HCT116 (cell line): ENCODE measurements at regions not wholly inside any gene's neighbourhood (a gene's known extent, or its start where the extent isn't known, plus 50 kb on each side); places are given as distances from the start of the nearest gene placed in this dataset.

ENCODE experiments used
- ATAC-seq: fragments of 200-7000 bp; cut with Tn5 transposase; 2 replicates; pipeline ENCODE4 v1.9.1; 2020; ENCODE audit warnings: mild to moderate bottlenecking, moderate library complexity
- BruUV-seq: library from RNA; stranded (reverse); fragments of 400-500 nt; replicated peaks from 2 replicates; lab custom pipeline; 2021; lab: Mats Ljungman, UMichigan
- CTCF ChIA-PET: fragments of 300-600 bp; sonication (Branson Sonifier 250); formaldehyde crosslinking; loops from one replicate; lab custom pipeline; 2021; ENCODE audit warnings: antibody characterized with exemption; lab: Charles Lee
- POLR2A ChIA-PET: fragments of 300-600, 350-600 bp; sonication (Branson Sonifier 250); formaldehyde crosslinking; loops from one replicate; lab custom pipeline; 2021; ENCODE audit warnings: antibody characterized with exemption; lab: Charles Lee
- RAD21 ChIA-PET, 2 experiments: fragments of 300-600 bp; sonication (Branson Sonifier 250); formaldehyde crosslinking; loops; one replicate each; lab custom pipeline; 2023; ENCODE audit warnings: low total read pairs in 2 of 2; ENCODE audit not compliant: uncharacterized antibody in 2 of 2, unreplicated experiment in 2 of 2, low non-redundant PET in 1 of 2; lab: Charles Lee
- DNase-seq: peaks from one replicate; pipeline ENCODE4 v3.0.0-alpha.2; 2010; ENCODE audit warnings: low read depth, low spot score
- H2AFZ ChIP-seq: fragments of 200-600 bp; shearing (Covaris generic), sonication (generic); 2 replicates; pipeline ENCODE4 v1.6.1; 2017; ENCODE audit warnings: low read depth, mixed run types, mixed read lengths, antibody characterized with exemption, low read length; ENCODE audit not compliant: poor library complexity, severe bottlenecking
- H3K27ac ChIP-seq: 2 replicates; pipeline ENCODE4 v1.5.1; 2012; ENCODE audit warnings: low read depth, low read length
- H3K27me3 ChIP-seq: fragments of 200-600 bp; sonication (generic); 2 replicates; pipeline ENCODE4 v1.6.1; 2016; ENCODE audit warnings: mixed run types, low read length, mixed read lengths; ENCODE audit not compliant: insufficient read depth
- H3K36me3 ChIP-seq, 2 experiments: fragments of 200-500 bp in 1 of 2; fragments of 200-600 bp in 1 of 2; sonication (Bioruptor generic) in 1 of 2; sonication (generic) in 1 of 2; 2 replicates each; pipeline versions ENCODE4 v1.5.1 to v1.6.1; 2014 to 2016; ENCODE audit warnings: low read length in 2 of 2, inconsistent platforms in 1 of 2, mixed read lengths in 1 of 2, mixed run types in 1 of 2; ENCODE audit not compliant: insufficient read depth in 2 of 2, control insufficient read depth in 1 of 2
- H3K4me1 ChIP-seq, 2 experiments: fragments of 200-600 bp in 1 of 2; sonication (generic) in 1 of 2; 2 replicates each; pipeline versions ENCODE4 v1.5.1 to v1.6.1; 2012 to 2017; ENCODE audit warnings: low read length in 2 of 2, inconsistent platforms in 1 of 2, mild to moderate bottlenecking in 1 of 2, mixed read lengths in 1 of 2, mixed run types in 1 of 2, moderate library complexity in 1 of 2; ENCODE audit not compliant: insufficient read depth in 2 of 2, control insufficient read depth in 1 of 2
- H3K4me2 ChIP-seq: fragments of 200-600 bp; sonication (generic); 2 replicates; pipeline ENCODE4 v1.6.1; 2017; ENCODE audit warnings: mixed run types, low read length, mixed read lengths
- H3K4me3 ChIP-seq, 2 experiments: fragments of 200-600 bp in 1 of 2; sonication (generic) in 1 of 2; replicated peaks in 1 of 2; 2 replicates each; pipeline ENCODE4 v1.5.1; 2011 to 2016; ENCODE audit warnings: low read length in 2 of 2, control low read depth in 1 of 2, low read depth in 1 of 2, mild to moderate bottlenecking in 1 of 2, mixed read lengths in 1 of 2, mixed run types in 1 of 2
- H3K79me2 ChIP-seq: fragments of 200-600 bp; sonication (generic); 2 replicates; pipeline ENCODE4 v1.6.1; 2017; ENCODE audit warnings: mild to moderate bottlenecking, mixed run types, low read length, moderate library complexity, mixed read lengths; ENCODE audit not compliant: insufficient read depth
- H3K9ac ChIP-seq: fragments of 200-600 bp; sonication (generic); 2 replicates; pipeline ENCODE4 v1.6.1; 2016; ENCODE audit warnings: low read length, mixed read lengths
- H3K9me2 ChIP-seq: fragments of 200-600 bp; sonication (generic), shearing (Covaris generic); 2 replicates; pipeline ENCODE4 v1.6.1; 2017; ENCODE audit warnings: mixed run types, mild to moderate bottlenecking, moderate library complexity; ENCODE audit not compliant: insufficient read depth
- H3K9me3 ChIP-seq, 2 experiments: fragments of 200-500 bp in 1 of 2; fragments of 200-600 bp in 1 of 2; sonication (Bioruptor generic) in 1 of 2; sonication (generic) in 1 of 2; 2 replicates each; pipeline ENCODE4 v1.6.1; 2014 to 2017; ENCODE audit warnings: low read length in 2 of 2, mixed read lengths in 2 of 2, inconsistent platforms in 1 of 2, low read depth in 1 of 2, mild to moderate bottlenecking in 1 of 2, mixed run types in 1 of 2, moderate library complexity in 1 of 2; ENCODE audit not compliant: control insufficient read depth in 1 of 2, insufficient read depth in 1 of 2
- H4K20me1 ChIP-seq: fragments of 200-600 bp; sonication (generic), shearing (Covaris generic); 2 replicates; pipeline ENCODE4 v1.6.1; 2017; ENCODE audit warnings: mixed run types, mild to moderate bottlenecking, moderate library complexity; ENCODE audit not compliant: insufficient read depth
- CBX3 ChIP-seq: IDR thresholded peaks from 2 replicates; pipeline ENCODE4 v1.6.1; 2012; ENCODE audit warnings: low read depth
- CTCF ChIP-seq, 3 experiments: fragments of 200-600 bp in 1 of 3; sonication (generic) in 1 of 3; IDR thresholded peaks in 2 of 3; conservative IDR thresholded peaks in 1 of 3; 2 replicates each; pipeline ENCODE4 v1.5.1; 2012 to 2017; ENCODE audit warnings: low read depth in 2 of 3, low read length in 2 of 3, antibody characterized with exemption in 1 of 3, borderline replicate concordance in 1 of 3, control low read depth in 1 of 3, mild to moderate bottlenecking in 1 of 3, mixed read lengths in 1 of 3, mixed run types in 1 of 3, moderate library complexity in 1 of 3; ENCODE audit not compliant: insufficient read depth in 1 of 3
- JUND ChIP-seq: IDR thresholded peaks from 2 replicates; pipeline ENCODE4 v1.6.1; 2012
- POLR2A ChIP-seq: IDR thresholded peaks from 2 replicates; pipeline ENCODE4 v1.7.0; 2011; ENCODE audit warnings: borderline replicate concordance; ENCODE audit not compliant: insufficient read depth, insufficient read length; ENCODE audit errors: extremely low read depth
- RAD21 ChIP-seq: IDR thresholded peaks from 2 replicates; pipeline ENCODE4 v1.6.1; 2012; ENCODE audit warnings: low read depth, mild to moderate bottlenecking
- SIN3A ChIP-seq: IDR thresholded peaks from 2 replicates; pipeline ENCODE4 v1.6.1; 2012; ENCODE audit warnings: low read depth
- SP1 ChIP-seq: IDR thresholded peaks from 2 replicates; pipeline ENCODE4 v1.6.1; 2012; ENCODE audit warnings: low read depth
- TCF7L2 ChIP-seq: IDR thresholded peaks from 2 replicates; pipeline ENCODE4 v1.7.0; 2011; ENCODE audit warnings: borderline replicate concordance, inconsistent platforms; ENCODE audit not compliant: insufficient read depth, insufficient read length; ENCODE audit errors: extremely low read depth
- ZBTB33 ChIP-seq: IDR thresholded peaks from 2 replicates; pipeline ENCODE4 v1.6.1; 2011; ENCODE audit warnings: mild to moderate bottlenecking, low read length, moderate library complexity; ENCODE audit not compliant: insufficient replicate concordance; ENCODE audit errors: extremely low read depth
- intact Hi-C: fragments of 100-400 bp; cut with micrococcal nuclease; formaldehyde crosslinking; loops from 2 replicates; pipeline ENCODE4 v1.10.0; 2022

GRCh38 chr6:116986819-116987218 is 109.8 kb downstream of the RFX6 start:
- Histone ChIP-seq H3K27ac (no peak overlapping the region), H3K9ac (no peak overlapping the region), H3K36me3 (no peaks in the 10 kb centered on the region), H3K9me2 (no peaks in the 10 kb centered on the region), H3K4me2 (no peak overlapping the region), H3K9me3 (peaks cover 0 to 10% of the 10 kb centered on the region in 2 experiments; a peak in 1 of 4 replicates), H3K4me1 (no peaks in the 10 kb centered on the region), H2AFZ (no peak overlapping the region), H3K79me2 (no peaks in the 10 kb centered on the region), H3K27me3 (no peaks in the 10 kb centered on the region), H4K20me1 (no peaks in the 10 kb centered on the region), H3K4me3 (no peak overlapping the region)
- BruUV-seq, result no TSS peak
- CTCF ChIA-PET, result no interaction called here
- TF ChIP-seq POLR2A, result no peak
- no peak for TF ChIP-seq ZBTB33
- no peak for TF ChIP-seq TCF7L2
- TF ChIP-seq RAD21, result no peak
- no peak for TF ChIP-seq CBX3
- TF ChIP-seq SP1, result no peak
- TF ChIP-seq SIN3A, result no peak
- no peak for TF ChIP-seq JUND
- TF ChIP-seq CTCF (IDR thresholded peaks at IDR 0.05 in 2 of 3, conservative IDR thresholded peaks at IDR 0.05 in 1 of 3; ENCODE audit: borderline replicate concordance in 1 of 3, insufficient read depth in 1 of 3, low read depth in 2 of 3, low read length in 2 of 3), result no peak
- RAD21 ChIA-PET, result no interaction called here
- intact Hi-C loops, result no loop called here
- DNase-seq, result no peak
- POLR2A ChIA-PET, result no interaction called here
- no peak for ATAC-seq
